Body of pancreas (tissue), 4 donors: ENCODE measurements at regions not wholly inside any gene's neighbourhood (a gene's known extent, or its start where the extent isn't known, plus 50 kb on each side); places are given as distances from the start of the nearest gene placed in this dataset.

Source experiments
- CTCF ChIP-seq, 7 experiments: fragments of 450-650 bp in 4 of 7; fragments of 200-600 bp in 3 of 7; sonication (generic) in 3 of 7; IDR thresholded peaks; one replicate each; pipeline ENCODE4 v1.5.1; 2016 to 2019; ENCODE audit warnings: antibody characterized with exemption in 7 of 7
- POLR2A ChIP-seq, 3 donors: fragments of 450-650 bp; IDR thresholded peaks; one replicate each; pipeline ENCODE4 v1.6.1; 2016; ENCODE audit warnings: antibody characterized with exemption in 3 of 3, mild to moderate bottlenecking in 2 of 3

GRCh38 chr5:4080370-4080769 is 484.7 kb downstream of the IRX1 start:
- TF ChIP-seq CTCF (IDR thresholded peaks at IDR 0.05), result no peak
- no peak for TF ChIP-seq POLR2A (IDR thresholded peaks at IDR 0.05)
